ENCODE measurements at regions not wholly inside any gene's neighbourhood (a gene's known extent, or its start where the extent isn't known, plus 50 kb on each side); places are given as distances from the start of the nearest gene placed in this dataset.

DNA sequence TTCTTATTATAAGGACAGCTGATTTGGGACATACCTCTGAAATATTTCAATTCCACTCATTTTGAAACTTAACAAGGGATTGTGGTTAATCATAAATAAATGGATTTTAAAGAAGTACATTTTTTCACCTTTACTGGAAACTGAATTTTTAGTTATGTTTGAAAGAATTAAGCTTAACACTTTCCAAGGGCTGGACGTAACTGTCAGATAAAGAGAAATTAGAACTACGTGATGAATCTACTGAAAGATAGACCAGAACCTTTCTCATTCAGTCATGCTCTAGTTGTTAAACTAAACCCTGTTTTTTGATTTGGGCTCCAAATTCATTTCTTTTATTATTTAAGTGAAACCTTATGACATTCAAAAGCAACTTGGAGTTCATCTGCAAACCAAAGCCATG, 1892.1 kb upstream of the SEL1L start:
- TF ChIP-seq, protein P1, sequence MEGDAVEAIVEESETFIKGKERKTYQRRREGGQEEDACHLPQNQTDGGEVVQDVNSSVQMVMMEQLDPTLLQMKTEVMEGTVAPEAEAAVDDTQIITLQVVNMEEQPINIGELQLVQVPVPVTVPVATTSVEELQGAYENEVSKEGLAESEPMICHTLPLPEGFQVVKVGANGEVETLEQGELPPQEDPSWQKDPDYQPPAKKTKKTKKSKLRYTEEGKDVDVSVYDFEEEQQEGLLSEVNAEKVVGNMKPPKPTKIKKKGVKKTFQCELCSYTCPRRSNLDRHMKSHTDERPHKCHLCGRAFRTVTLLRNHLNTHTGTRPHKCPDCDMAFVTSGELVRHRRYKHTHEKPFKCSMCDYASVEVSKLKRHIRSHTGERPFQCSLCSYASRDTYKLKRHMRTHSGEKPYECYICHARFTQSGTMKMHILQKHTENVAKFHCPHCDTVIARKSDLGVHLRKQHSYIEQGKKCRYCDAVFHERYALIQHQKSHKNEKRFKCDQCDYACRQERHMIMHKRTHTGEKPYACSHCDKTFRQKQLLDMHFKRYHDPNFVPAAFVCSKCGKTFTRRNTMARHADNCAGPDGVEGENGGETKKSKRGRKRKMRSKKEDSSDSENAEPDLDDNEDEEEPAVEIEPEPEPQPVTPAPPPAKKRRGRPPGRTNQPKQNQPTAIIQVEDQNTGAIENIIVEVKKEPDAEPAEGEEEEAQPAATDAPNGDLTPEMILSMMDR (IDR thresholded peaks at IDR 0.05) = no peak
- TF ChIP-seq POLR2A (IDR thresholded peaks at IDR 0.05) = no peak
